Thoracic aorta (tissue), 2 donors: ENCODE measurements at regions not wholly inside any gene's neighbourhood (a gene's known extent, or its start where the extent isn't known, plus 50 kb on each side); places are given as distances from the start of the nearest gene placed in this dataset.

ENCODE experiments used
- ATAC-seq: fragments of 150-250 bp; one replicate; pipeline ENCODE4 v1.8.0; 2017; ENCODE audit warnings: low read depth; ENCODE audit not compliant: insufficient number of reproducible peaks, low FRiP score
- DNase-seq: peaks from one replicate; pipeline ENCODE4 v3.0.0-alpha.2; 2020; ENCODE audit warnings: low spot score
- H3K27ac ChIP-seq, 2 donors: fragments of 200-600 bp; sonication (generic); 1 replicate in 1 of 2; 2 replicates in 1 of 2; pipeline ENCODE4 v1.5.1; 2016; ENCODE audit warnings: mild to moderate bottlenecking in 2 of 2, moderate library complexity in 2 of 2
- H3K27me3 ChIP-seq: fragments of 200-600 bp; sonication (generic); replicated peaks from 2 replicates; pipeline ENCODE4 v1.6.0; 2016; ENCODE audit warnings: mild to moderate bottlenecking; ENCODE audit not compliant: insufficient read depth
- H3K36me3 ChIP-seq: fragments of 200-600 bp; sonication (generic); one replicate; pipeline ENCODE4 v1.5.1; 2016
- H3K4me1 ChIP-seq, 2 donors: fragments of 200-600 bp; sonication (generic); 1 replicate in 1 of 2; 2 replicates in 1 of 2; pipeline versions ENCODE4 v1.5.1 to v1.6.0; 2016; ENCODE audit warnings: low read depth in 2 of 2, mild to moderate bottlenecking in 1 of 2; ENCODE audit not compliant: control insufficient read depth in 1 of 2
- H3K4me3 ChIP-seq: fragments of 200-600 bp; sonication (generic); 2 replicates; pipeline ENCODE4 v1.5.1; 2016; ENCODE audit warnings: mild to moderate bottlenecking
- H3K9me3 ChIP-seq: fragments of 200-600 bp; sonication (generic); 2 replicates; pipeline ENCODE4 v1.5.1; 2016
- CTCF ChIP-seq: fragments of 200-600 bp; sonication (generic); IDR thresholded peaks from one replicate; pipeline ENCODE4 v1.5.1; 2019; ENCODE audit warnings: antibody characterized with exemption

GRCh38 chr9:27799326-27799725 is 226.0 kb upstream of the C9orf72 start:
- DNase-seq (no peak), ATAC-seq (no peak)
- no peaks in the 10 kb centered on the region for H3K27me3 ChIP-seq
- no peak overlapping the region for H3K4me3 ChIP-seq
- H3K27ac ChIP-seq, result no peak overlapping the region
- no peaks in the 10 kb centered on the region for H3K9me3 ChIP-seq
- H3K36me3 ChIP-seq, result no peaks in the 10 kb centered on the region
- no peak for TF ChIP-seq CTCF
- no peaks in the 10 kb centered on the region for H3K4me1 ChIP-seq

DNA sequence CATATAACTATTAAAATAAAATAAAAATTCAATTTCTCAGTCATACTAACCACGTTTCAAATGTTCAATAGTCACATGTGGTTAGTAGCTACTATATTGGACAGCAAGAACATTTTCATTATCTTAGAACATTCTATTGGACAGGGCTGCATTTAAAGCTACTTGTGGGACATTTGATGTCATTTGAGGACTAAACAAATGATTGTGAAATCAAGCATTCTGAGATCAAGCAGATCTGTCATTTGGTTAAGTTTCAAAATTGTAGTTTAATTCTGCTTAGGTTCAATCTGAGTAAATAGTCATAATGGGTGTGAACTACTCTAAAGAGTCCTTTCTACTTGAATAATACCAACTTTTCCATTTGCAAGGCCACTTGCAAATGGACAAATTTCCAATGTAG is 226.9 kb upstream of the C9orf72 start:
- H3K4me1 ChIP-seq, result no peaks in the 10 kb centered on the region
- H3K27me3 ChIP-seq, result no peaks in the 10 kb centered on the region
- H3K27ac ChIP-seq, result no peak overlapping the region
- TF ChIP-seq CTCF, result no peak
- ATAC-seq (no peak), DNase-seq (no peak)
- H3K36me3 ChIP-seq, result no peaks in the 10 kb centered on the region
- H3K4me3 ChIP-seq, result no peak overlapping the region
- H3K9me3 ChIP-seq, result no peaks in the 10 kb centered on the region

DNA sequence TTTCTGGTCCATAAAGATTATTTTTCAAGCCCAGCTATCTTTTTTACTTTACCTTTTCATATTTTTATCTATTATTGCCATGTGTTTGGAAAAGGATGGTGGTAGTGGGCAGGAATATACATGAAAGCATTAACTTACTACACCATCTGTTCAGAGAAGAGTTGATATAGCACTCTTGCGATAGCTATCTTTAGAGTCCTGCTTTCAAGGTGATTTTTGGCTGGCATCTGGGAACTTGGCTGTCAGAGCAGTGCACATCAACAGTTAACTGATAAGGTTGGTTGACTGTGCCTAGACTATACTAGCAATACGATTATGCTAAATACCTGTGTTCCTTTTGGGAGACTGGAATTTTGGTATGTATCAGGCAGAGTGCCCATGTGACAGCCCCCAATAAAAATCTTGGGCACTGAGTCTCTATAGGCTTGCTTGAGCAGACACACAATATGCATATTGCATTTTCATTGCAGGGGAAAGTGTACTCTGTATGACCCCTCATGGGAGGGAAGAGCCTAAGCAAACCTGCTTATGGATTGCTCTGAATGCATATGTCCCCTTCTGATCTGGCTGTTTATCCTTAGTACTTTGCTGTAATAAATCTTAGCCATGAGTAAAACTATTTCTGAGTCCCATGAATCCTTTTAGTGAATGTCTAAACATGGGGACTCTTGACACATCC is 227.6 kb upstream of the C9orf72 start:
- no peak for TF ChIP-seq CTCF
- ATAC-seq, result no peak
- H3K4me3 ChIP-seq, result no peak overlapping the region

DNA sequence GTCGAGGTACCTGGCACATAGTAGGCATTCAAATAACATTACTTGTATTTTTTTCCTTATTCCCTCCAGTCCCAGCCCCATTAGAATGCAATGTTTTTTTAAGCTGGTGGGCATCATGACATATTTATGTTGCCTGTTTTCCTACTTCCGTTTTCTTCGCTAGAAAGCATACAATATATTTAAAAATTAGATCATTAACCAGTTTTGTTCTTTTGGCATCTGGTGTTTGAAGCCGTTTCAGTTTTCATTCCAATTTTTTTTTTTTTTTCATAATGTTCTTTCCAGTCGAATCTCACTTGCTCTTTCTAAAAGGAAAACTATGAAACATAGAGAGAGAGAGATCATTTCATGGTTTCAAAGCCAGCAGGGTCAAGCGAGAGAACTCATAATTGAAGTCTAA is 228.3 kb upstream of the C9orf72 start:
- TF ChIP-seq CTCF, result no peak
- Histone ChIP-seq H3K36me3 (no peaks in the 10 kb centered on the region), H3K4me1 (no peaks in the 10 kb centered on the region), H3K9me3 (no peaks in the 10 kb centered on the region), H3K27ac (no peak overlapping the region), H3K27me3 (no peaks in the 10 kb centered on the region), H3K4me3 (no peak overlapping the region)
- ATAC-seq (no peak), DNase-seq (no peak)

More for the DNA sequence above, 227.6 kb upstream of the C9orf72 start:
- H3K27me3 ChIP-seq, result no peaks in the 10 kb centered on the region
- H3K36me3 ChIP-seq, result no peaks in the 10 kb centered on the region
- no peaks in the 10 kb centered on the region for H3K9me3 ChIP-seq
- DNase-seq, result no peak
- no peak overlapping the region for H3K27ac ChIP-seq
- H3K4me1 ChIP-seq, result no peaks in the 10 kb centered on the region

DNA sequence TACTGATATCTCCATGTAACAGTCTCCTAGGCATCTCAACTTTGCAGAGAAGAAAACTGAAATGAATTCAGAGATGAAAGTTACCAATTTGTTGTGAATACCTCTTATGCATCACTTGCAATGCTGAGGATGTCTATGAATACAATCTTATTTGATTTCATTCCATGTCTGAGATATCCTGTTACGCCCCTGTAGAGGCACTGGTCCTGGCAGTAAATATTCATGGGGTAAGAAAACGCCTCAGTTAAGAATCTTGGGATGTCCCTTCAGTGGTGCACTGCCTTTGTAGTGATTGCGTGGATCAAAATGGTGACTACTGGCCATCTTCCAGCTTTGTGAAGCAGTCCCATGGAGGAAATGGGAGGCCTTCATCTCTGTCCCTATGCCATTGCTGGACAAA is 229.1 kb upstream of the C9orf72 start:
- H3K4me3 ChIP-seq, result no peak overlapping the region
- H3K27ac ChIP-seq, result no peak overlapping the region
- no peaks in the 10 kb centered on the region for H3K9me3 ChIP-seq
- DNase-seq, result no peak
- H3K36me3 ChIP-seq, result no peaks in the 10 kb centered on the region
- no peaks in the 10 kb centered on the region for H3K27me3 ChIP-seq
- no peak for TF ChIP-seq CTCF
- H3K4me1 ChIP-seq, result no peaks in the 10 kb centered on the region
- no peak for ATAC-seq
